ENCODE measurements at regions not wholly inside any gene's neighbourhood (a gene's known extent, or its start where the extent isn't known, plus 50 kb on each side); places are given as distances from the start of the nearest gene placed in this dataset.

DNA sequence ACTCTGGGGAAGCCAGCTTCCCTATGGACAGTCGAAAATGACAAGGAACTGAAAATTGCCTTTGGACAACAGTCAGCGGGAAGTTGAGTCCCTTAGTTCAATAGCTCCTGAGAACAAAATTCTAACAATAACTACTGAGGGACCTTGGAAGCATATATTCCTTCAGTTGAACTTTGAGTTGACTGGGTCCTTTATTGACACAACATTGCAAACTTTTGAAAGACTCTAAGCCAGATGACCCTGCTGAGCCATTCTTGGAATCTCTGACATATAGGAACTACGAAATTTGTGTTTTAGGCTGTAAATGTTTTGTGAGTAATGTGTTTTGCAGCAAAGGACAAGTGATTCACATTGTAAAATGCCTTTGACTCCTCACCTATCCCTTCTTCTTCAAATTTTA lies 548.8 kb upstream of the LCORL start:
- TF ChIP-seq POLR2A (IDR thresholded peaks at IDR 0.05), result no peak
- TF ChIP-seq, protein P1, sequence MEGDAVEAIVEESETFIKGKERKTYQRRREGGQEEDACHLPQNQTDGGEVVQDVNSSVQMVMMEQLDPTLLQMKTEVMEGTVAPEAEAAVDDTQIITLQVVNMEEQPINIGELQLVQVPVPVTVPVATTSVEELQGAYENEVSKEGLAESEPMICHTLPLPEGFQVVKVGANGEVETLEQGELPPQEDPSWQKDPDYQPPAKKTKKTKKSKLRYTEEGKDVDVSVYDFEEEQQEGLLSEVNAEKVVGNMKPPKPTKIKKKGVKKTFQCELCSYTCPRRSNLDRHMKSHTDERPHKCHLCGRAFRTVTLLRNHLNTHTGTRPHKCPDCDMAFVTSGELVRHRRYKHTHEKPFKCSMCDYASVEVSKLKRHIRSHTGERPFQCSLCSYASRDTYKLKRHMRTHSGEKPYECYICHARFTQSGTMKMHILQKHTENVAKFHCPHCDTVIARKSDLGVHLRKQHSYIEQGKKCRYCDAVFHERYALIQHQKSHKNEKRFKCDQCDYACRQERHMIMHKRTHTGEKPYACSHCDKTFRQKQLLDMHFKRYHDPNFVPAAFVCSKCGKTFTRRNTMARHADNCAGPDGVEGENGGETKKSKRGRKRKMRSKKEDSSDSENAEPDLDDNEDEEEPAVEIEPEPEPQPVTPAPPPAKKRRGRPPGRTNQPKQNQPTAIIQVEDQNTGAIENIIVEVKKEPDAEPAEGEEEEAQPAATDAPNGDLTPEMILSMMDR (IDR thresholded peaks at IDR 0.05), result no peak

All from testis (tissue), 2 donors.